GM19025 (cell line): ENCODE measurements at regions not wholly inside any gene's neighbourhood (a gene's known extent, or its start where the extent isn't known, plus 50 kb on each side); places are given as distances from the start of the nearest gene placed in this dataset.
A peak's percentile ranks its signal among the peaks of the same experiment; 100 is the strongest.

ENCODE experiments used
- ATAC-seq: cut with Tn5 transposase; IDR thresholded peaks from one replicate; pipeline ENCODE4 v1.9.1; 2021; ENCODE audit warnings: mild to moderate bottlenecking, low read depth, moderate library complexity; ENCODE audit not compliant: unreplicated experiment

- no peak for ATAC-seq
Measured at GRCh38 chr6:153583685-153584084, 452.6 kb upstream of the RGS17 start.

GRCh38 chr6:153580776-153581175 is 449.7 kb upstream of the RGS17 start:
- no peak for ATAC-seq

GRCh38 chr6:153575528-153575927 is 444.4 kb upstream of the RGS17 start:
- ATAC-seq: no peak

- no peak for ATAC-seq
Measured at GRCh38 chr6:153574231-153574630, 443.1 kb upstream of the RGS17 start.

GRCh38 chr6:153572371-153572770 is 441.3 kb upstream of the RGS17 start:
- no peak for ATAC-seq

- ATAC-seq: no peak
Measured at GRCh38 chr6:153568628-153569027, 437.5 kb upstream of the RGS17 start.

GRCh38 chr6:153564803-153565202 is 433.7 kb upstream of the RGS17 start:
- ATAC-seq: no peak

GRCh38 chr6:153563001-153563400 is 431.9 kb upstream of the RGS17 start:
- no peak for ATAC-seq

- no peak for ATAC-seq
Measured at GRCh38 chr6:153553627-153554026, 422.5 kb upstream of the RGS17 start.

- no peak for ATAC-seq
Measured at GRCh38 chr6:153539602-153540001, 408.5 kb upstream of the RGS17 start.

- ATAC-seq: no peak
Measured at GRCh38 chr6:153538491-153538890, 407.4 kb upstream of the RGS17 start.

GRCh38 chr6:153537422-153537821 is 406.3 kb upstream of the RGS17 start:
- ATAC-seq: no peak

- ATAC-seq: no peak
Measured at GRCh38 chr6:153526479-153526878, 395.4 kb upstream of the RGS17 start.

GRCh38 chr6:153525998-153526397 is 394.9 kb upstream of the RGS17 start:
- ATAC-seq: no peak

GRCh38 chr6:153523390-153523789 is 392.3 kb upstream of the RGS17 start:
- ATAC-seq: no peak

GRCh38 chr6:153511896-153512496 is 380.9 kb upstream of the RGS17 start:
- peak; percentile 63 for ATAC-seq

- ATAC-seq: no peak
Measured at GRCh38 chr6:153503810-153504209, 372.7 kb upstream of the RGS17 start.

- ATAC-seq: no peak
Measured at GRCh38 chr6:153493501-153493900, 362.4 kb upstream of the RGS17 start.

- ATAC-seq: no peak
Measured at GRCh38 chr6:153489479-153489878, 358.4 kb upstream of the RGS17 start.

GRCh38 chr6:153488267-153488666 is 357.2 kb upstream of the RGS17 start:
- no peak for ATAC-seq

- ATAC-seq: no peak
Measured at GRCh38 chr6:153485072-153485471, 354.0 kb upstream of the RGS17 start.

- no peak for ATAC-seq
Measured at GRCh38 chr6:153484056-153484455, 353.0 kb upstream of the RGS17 start.

GRCh38 chr6:153476243-153476642 is 345.2 kb upstream of the RGS17 start:
- ATAC-seq: no peak
